ENCODE measurements at regions not wholly inside any gene's neighbourhood (a gene's known extent, or its start where the extent isn't known, plus 50 kb on each side); places are given as distances from the start of the nearest gene placed in this dataset.
A peak's percentile ranks its signal among the peaks of the same experiment; 100 is the strongest.
"Not testable (repeated sequence)": the region's sequence is repeated elsewhere in the genome, so short reads cannot be mapped to it uniquely, and the experiment has no call there.

DNA sequence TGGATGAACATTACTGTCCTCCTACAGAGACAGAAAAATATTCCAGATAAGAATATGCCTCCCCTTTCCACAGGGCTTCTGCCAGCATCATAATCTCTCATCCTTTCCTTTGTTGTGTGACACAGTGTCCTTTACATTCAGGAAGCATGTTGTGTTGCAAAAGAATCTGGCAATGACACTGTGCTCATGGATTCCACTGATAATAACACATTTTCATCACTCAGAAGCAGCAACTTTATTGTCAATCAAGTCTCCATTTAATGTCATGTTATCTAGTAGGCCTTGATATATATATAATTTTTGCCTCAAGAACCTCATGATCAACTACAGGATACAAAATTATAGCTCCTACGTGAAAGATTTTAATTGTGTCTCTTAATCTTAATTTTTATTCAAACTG, 833.9 kb downstream of the FSTL5 start:
- DNase-seq: no peak

- DNase-seq: no peak
These were observed 842.1 kb downstream of the FSTL5 start for GRCh38 chr4:161321706-161322105.

DNA sequence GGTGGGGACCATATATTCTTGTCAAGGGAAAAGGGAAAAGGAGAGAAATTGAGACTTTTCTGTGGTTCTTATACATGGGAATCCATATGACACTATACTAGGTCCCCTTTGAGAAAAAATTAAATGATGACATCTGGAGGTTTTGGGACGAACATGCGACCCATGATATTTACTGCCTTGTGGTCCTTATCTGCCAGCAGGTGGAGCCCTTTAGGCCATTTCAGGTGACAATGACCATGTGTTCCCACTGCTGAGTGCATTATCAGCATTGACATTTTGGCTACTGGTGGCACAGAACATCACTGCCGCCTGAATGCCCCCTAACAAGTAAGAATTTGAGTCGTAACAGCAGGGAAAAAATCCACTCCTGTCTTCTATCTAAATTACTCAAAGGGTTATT, 843.4 kb downstream of the FSTL5 start:
- DNase-seq: peak in 2 of 3 experiments; percentile 5 to 57

- DNase-seq: no peak
These were observed 846.8 kb downstream of the FSTL5 start for GRCh38 chr4:161317000-161317399.

DNA sequence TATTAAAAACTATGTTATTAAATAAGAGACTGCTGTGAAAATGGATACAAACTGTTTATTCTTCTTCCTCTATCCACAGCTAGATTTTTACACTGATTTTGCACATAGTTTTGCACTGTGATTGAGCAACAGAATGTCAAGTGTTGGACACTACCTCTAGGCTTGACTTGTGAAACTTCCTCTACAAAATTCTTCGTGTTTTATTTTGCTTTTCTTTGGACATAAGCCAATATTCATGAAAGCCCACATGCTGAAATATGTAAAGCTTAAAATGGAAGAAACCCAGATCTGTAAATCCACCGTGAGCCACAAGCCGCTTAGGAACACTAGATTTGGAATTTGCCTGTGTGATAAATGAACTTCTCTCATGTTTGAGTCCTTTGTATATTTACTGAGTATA, 849.4 kb downstream of the FSTL5 start:
- no peak for DNase-seq

GRCh38 chr4:161303551-161303950, 860.2 kb downstream of the FSTL5 start:
- DNase-seq: no peak

- DNase-seq: no peak
These were observed 872.6 kb downstream of the FSTL5 start for GRCh38 chr4:161291222-161291621.

DNA sequence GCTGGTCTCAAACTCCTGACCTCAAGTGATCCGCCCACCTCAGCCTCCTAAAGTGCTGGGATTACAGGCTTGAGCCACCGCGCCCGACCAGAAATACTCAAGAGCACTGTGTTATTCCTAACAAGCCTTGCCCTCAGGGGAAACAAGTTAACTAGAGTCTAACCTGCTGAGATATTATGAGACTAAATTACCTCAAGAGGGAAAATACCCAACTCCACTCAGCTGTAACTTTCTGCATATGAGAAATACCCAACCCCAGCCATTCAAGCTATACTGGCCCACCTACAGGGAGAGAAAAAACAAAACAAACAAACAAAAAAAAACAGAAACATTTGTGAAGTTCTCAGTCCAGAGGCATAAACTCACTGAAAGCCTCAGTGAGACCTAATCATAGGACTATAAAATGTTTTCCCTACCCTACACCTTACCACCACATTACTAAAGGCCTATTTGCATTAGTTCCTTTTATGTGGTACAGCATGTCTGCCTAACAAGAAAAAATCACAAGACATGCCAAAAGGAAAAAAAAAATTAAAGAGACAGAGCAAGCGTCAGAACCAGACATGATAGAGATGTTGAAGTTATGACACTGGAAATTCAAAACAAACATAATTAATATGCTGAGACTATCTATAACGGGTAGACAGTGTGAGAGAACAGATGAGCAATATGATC, 876.0 kb downstream of the FSTL5 start:
- DNase-seq: no peak

DNA sequence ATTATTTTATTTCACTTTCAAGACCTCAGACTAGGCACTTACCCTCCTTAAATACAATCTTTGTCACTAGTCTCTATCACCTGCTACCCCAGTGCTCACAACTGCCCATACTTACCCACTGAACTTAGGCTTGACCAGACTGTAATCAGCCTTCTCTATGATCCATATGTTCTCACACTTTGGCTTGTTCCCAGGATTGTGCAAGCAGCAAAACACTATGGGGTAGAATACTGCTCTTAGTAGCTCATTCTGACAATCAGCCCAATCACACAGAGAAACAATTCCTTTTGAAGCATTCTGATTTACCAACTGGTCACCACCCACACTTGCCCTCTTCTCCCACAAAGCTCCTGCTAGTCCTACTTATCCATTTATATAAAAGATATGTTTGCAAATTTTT, 878.3 kb downstream of the FSTL5 start:
- no peak for DNase-seq

GRCh38 chr4:161280929-161281328, 882.9 kb downstream of the FSTL5 start:
- DNase-seq: no peak

- no peak for DNase-seq
These were observed 884.7 kb downstream of the FSTL5 start for GRCh38 chr4:161279095-161279494.

DNA sequence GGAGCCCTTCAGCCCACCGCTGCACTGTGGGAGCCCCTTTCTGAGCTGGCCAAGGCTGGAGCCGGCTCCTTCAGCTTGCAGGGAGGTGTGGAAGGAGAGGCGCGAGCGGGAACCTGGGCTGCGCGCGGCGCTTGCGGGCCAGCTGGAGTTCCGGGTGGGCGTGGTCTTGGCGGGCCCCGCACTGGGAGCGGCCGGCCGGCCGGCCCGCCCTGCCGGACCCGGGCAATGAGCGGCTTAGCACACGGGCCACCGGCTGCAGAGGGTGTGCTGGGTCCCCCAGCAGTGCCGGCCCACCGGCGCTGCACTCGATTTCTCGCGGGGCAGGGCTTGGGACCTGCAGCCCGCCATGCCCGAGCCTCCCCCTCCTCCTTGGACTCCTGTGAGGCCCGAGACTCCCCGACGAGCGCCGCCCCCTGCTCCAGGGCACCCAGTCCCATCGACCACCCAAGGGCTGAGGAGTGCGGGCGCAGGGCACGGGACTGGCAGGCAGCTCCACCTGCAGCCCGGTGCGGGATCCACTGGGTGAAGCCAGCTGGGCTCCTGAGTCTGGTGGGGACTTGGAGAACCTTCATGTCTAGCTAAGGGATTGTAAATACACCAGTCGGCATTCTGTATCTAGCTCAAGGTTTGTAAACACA, 886.5 kb downstream of the FSTL5 start:
- DNase-seq: not testable (repeated sequence)

GRCh38 chr4:161273607-161274006, 890.2 kb downstream of the FSTL5 start:
- no peak for DNase-seq

DNA sequence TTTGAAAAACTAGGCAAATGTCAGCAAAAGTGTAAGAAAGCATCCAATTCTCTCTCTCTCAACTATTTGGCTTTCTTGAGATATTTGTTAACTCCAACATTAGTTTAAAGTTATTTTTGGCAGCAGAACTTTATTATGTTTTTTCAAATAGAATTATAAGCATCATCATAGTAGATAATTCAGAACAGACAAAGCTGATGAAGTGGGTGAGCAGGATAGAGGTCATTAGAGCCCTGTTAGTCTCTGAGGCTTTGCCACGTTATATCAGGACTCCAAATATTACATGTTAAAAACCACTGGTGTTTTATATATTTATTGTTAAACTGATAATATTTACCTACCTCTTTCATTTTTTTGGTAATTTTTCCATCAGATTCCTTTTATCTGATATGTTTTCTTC, 903.0 kb downstream of the FSTL5 start:
- no peak for DNase-seq

DNA sequence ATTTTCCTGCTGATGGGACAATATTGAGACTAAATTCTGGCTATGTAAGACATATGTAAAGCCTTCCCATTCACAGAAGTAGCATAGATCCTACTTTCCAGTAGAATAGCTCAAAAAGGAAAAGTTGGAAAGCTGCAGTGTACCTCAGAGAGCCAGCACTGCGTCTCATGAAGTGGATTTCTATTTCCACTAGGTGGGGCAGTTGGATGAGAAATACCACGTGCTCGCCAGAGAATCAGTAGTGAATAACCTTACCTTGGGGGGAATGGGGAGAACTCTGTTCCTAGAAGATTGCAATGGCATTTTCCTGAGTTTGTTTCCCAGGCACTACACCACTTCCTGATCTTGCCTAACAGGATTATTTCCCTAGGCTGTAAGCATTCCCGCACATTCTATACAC, 907.1 kb downstream of the FSTL5 start:
- no peak for DNase-seq

DNA sequence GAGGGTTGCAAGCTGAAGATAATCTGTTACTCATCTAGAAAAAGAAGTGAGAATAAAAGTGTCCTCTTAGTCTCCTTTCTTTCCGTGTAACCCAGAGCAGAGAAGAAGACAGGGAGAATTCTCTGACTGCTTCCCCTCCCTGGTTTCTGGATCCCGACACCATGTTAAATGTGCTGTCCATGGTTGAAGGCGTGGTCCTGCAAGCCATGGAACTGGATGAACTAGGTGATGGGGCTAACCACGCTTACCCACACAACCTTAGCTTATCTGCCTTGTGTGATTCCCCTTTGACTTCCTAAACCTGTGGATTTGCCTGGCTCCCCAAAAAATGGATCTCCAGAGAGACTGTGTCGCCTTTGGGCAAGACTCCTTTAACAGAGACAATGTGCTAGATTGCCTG, 907.6 kb downstream of the FSTL5 start:
- peak in 1 of 3 experiments; percentile 6 for DNase-seq

DNA sequence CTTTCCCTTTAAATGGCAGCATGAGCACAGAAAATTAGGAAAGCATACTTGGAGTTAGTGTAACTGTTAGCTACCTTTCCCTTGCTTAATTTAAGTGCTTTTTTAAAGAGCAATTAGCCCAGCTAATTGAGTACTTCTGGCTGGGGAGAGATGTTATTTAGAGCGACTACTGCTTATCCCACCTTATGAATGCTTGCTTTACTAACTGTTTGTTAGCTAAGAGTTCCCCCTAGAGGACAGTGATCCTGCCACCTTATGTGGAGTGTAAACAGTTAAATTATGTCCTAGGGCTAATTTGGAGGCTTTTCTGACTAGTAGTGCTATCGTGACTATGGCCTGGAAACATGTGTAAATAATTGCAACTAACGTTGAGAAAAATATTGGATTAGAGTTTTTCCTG, 909.4 kb downstream of the FSTL5 start:
- no peak for DNase-seq

- DNase-seq: peak in 1 of 3 experiments; percentile 54
These were observed 911.2 kb downstream of the FSTL5 start for GRCh38 chr4:161252520-161253141.

- DNase-seq: no peak
These were observed 913.9 kb downstream of the FSTL5 start for GRCh38 chr4:161249779-161250440.

GRCh38 chr4:161248880-161249279, 914.9 kb downstream of the FSTL5 start:
- no peak for DNase-seq

GRCh38 chr4:161247831-161248230, 916.0 kb downstream of the FSTL5 start:
- DNase-seq: peak in 1 of 3 experiments; percentile 5

- DNase-seq: no peak
These were observed 925.8 kb downstream of the FSTL5 start for GRCh38 chr4:161238033-161238432.

DNA sequence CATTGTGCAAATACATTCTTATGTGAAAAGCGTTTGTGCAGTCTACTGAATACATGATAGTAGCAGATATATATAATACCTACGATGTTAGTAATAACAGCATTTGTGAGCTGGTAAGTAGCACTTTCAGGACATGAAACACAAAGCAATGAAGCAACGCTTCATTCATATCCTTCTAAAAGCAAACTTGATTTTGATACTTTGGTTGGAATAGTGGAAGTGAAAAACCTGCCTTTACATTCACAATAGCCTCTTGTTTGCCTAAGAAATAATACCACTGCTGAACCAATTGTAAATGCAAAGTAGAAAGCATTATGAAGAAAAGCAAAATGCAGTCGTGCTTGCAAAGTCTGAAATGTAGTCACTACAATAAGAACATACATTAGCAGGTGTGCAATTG, 926.3 kb downstream of the FSTL5 start:
- DNase-seq: peak in 1 of 3 experiments; percentile 41

GRCh38 chr4:161225327-161225726, 938.5 kb downstream of the FSTL5 start:
- no peak for DNase-seq

Data from NCI-H1417 (cell line).